ENCODE measurements at regions not wholly inside any gene's neighbourhood (a gene's known extent, or its start where the extent isn't known, plus 50 kb on each side); places are given as distances from the start of the nearest gene placed in this dataset.
A peak's percentile ranks its signal among the peaks of the same experiment; 100 is the strongest.
"Not testable (repeated sequence)": the region's sequence is repeated elsewhere in the genome, so short reads cannot be mapped to it uniquely, and the experiment has no call there.

- Mint-ChIP-seq H3K9me3 (ENCODE audit: unreplicated experiment) (no peaks in the 10 kb centered on the region), H3K27me3 (ENCODE audit: low read depth, unreplicated experiment) (no peaks in the 10 kb centered on the region), H3K4me1 (ENCODE audit: low read depth, unreplicated experiment) (peaks cover 14% of the 10 kb centered on the region), H3K36me3 (ENCODE audit: low read depth, unreplicated experiment) (no peaks in the 10 kb centered on the region), H3K4me3 (ENCODE audit: unreplicated experiment) (no peak overlapping the region), H3K27ac (ENCODE audit: unreplicated experiment) (peak overlapping the region; percentile 2)
- FAIRE-seq, result peak; percentile 67
- Histone ChIP-seq H3K4me2 (ENCODE audit: low read length) (peak overlapping the region; percentile 72), H3K4me1 (ENCODE audit: insufficient read depth, low read length) (peaks cover 13% of the 10 kb centered on the region), H3K9me3 (ENCODE audit: insufficient read depth, low read depth, low read length) (no peaks in the 10 kb centered on the region), H3K9ac (ENCODE audit: low read length) (no peak overlapping the region), H2AFZ (ENCODE audit: low read depth, low read length) (peak overlapping the region; percentile 50), H3K27ac (ENCODE audit: low read depth, low read length) (peak overlapping the region; percentile 12), H3K36me3 (ENCODE audit: insufficient read depth, low read length) (no peaks in the 10 kb centered on the region), H4K20me1 (ENCODE audit: insufficient read depth, low read length) (no peaks in the 10 kb centered on the region), H3K4me3 (ENCODE audit: insufficient read depth, low read depth, low read length) (no peak overlapping the region), H3K79me2 (ENCODE audit: insufficient read depth, low read length) (no peaks in the 10 kb centered on the region), H3K27me3 (ENCODE audit: insufficient read depth, low read length) (no peaks in the 10 kb centered on the region)
- no peak for TF ChIP-seq EZH2 (IDR thresholded peaks at IDR 0.05; ENCODE audit: insufficient read depth, low read length)
- TF ChIP-seq, protein P1, sequence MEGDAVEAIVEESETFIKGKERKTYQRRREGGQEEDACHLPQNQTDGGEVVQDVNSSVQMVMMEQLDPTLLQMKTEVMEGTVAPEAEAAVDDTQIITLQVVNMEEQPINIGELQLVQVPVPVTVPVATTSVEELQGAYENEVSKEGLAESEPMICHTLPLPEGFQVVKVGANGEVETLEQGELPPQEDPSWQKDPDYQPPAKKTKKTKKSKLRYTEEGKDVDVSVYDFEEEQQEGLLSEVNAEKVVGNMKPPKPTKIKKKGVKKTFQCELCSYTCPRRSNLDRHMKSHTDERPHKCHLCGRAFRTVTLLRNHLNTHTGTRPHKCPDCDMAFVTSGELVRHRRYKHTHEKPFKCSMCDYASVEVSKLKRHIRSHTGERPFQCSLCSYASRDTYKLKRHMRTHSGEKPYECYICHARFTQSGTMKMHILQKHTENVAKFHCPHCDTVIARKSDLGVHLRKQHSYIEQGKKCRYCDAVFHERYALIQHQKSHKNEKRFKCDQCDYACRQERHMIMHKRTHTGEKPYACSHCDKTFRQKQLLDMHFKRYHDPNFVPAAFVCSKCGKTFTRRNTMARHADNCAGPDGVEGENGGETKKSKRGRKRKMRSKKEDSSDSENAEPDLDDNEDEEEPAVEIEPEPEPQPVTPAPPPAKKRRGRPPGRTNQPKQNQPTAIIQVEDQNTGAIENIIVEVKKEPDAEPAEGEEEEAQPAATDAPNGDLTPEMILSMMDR (IDR thresholded peaks at IDR 0.05; ENCODE audit: insufficient read depth, low read depth, low read length), result no peak
- DNase-seq (ENCODE audit: low read depth), result peak; percentile 86
Measured at GRCh38 chr1:199612976-199613774, 414.3 kb upstream of the NR5A2 start.

GRCh38 chr1:199616947-199617346 lies 410.6 kb upstream of the NR5A2 start:
- H3K4me3 Mint-ChIP-seq (ENCODE audit: unreplicated experiment), result no peak overlapping the region
- H4K20me1 ChIP-seq (ENCODE audit: insufficient read depth, low read length), result no peaks in the 10 kb centered on the region
- H2AFZ ChIP-seq (ENCODE audit: low read depth, low read length), result no peak overlapping the region
- H3K27ac ChIP-seq (ENCODE audit: low read depth, low read length), result no peak overlapping the region
- H3K27ac Mint-ChIP-seq (ENCODE audit: unreplicated experiment), result no peak overlapping the region
- no peaks in the 10 kb centered on the region for H3K27me3 Mint-ChIP-seq (ENCODE audit: low read depth, unreplicated experiment)
- H3K36me3 Mint-ChIP-seq (ENCODE audit: low read depth, unreplicated experiment), result no peaks in the 10 kb centered on the region
- H3K27me3 ChIP-seq (ENCODE audit: insufficient read depth, low read length), result no peaks in the 10 kb centered on the region
- no peak overlapping the region for H3K4me3 ChIP-seq (ENCODE audit: insufficient read depth, low read depth, low read length)
- H3K9me3 Mint-ChIP-seq (ENCODE audit: unreplicated experiment), result no peaks in the 10 kb centered on the region
- H3K36me3 ChIP-seq (ENCODE audit: insufficient read depth, low read length), result no peaks in the 10 kb centered on the region
- H3K79me2 ChIP-seq (ENCODE audit: insufficient read depth, low read length), result no peaks in the 10 kb centered on the region
- FAIRE-seq (no peak), DNase-seq (ENCODE audit: low read depth) (peak; percentile 1)
- no peak overlapping the region for H3K4me2 ChIP-seq (ENCODE audit: low read length)
- peaks cover 13% of the 10 kb centered on the region for H3K4me1 ChIP-seq (ENCODE audit: insufficient read depth, low read length)
- H3K9ac ChIP-seq (ENCODE audit: low read length), result no peak overlapping the region
- H3K4me1 Mint-ChIP-seq (ENCODE audit: low read depth, unreplicated experiment), result peaks cover 18% of the 10 kb centered on the region
- TF ChIP-seq, protein P1 (IDR thresholded peaks at IDR 0.05; ENCODE audit: insufficient read depth, low read depth, low read length), result no peak
- no peak for TF ChIP-seq EZH2 (IDR thresholded peaks at IDR 0.05; ENCODE audit: insufficient read depth, low read length)
- H3K9me3 ChIP-seq (ENCODE audit: insufficient read depth, low read depth, low read length), result no peaks in the 10 kb centered on the region

DNA sequence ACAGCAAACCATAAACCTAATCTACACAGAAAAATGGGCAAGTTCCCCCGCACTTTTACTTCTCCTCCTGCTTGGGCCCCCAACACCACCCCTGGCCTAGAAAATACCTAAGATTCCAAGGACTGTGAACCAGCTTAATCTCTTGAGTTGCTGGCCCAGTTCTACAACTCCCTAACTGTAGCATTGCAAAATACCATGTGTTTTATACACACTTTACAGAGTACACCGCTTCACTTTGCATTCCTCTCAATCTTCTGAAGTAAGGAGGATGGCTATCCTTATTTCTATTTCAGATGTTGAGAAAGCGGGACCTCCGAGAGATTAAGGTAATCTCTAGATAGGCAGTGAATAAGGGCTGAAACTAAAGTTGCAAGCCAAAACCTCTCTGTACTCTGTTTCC lies 408.3 kb upstream of the NR5A2 start:
- TF ChIP-seq EZH2 (IDR thresholded peaks at IDR 0.05; ENCODE audit: insufficient read depth, low read length), result no peak
- TF ChIP-seq, protein P1 (IDR thresholded peaks at IDR 0.05; ENCODE audit: insufficient read depth, low read depth, low read length), result no peak
- Histone ChIP-seq H4K20me1 (ENCODE audit: insufficient read depth, low read length) (no peaks in the 10 kb centered on the region), H3K36me3 (ENCODE audit: insufficient read depth, low read length) (no peaks in the 10 kb centered on the region), H3K27me3 (ENCODE audit: insufficient read depth, low read length) (no peaks in the 10 kb centered on the region), H3K4me3 (ENCODE audit: insufficient read depth, low read depth, low read length) (no peak overlapping the region), H3K27ac (ENCODE audit: low read depth, low read length) (no peak overlapping the region), H3K9ac (ENCODE audit: low read length) (no peak overlapping the region), H3K79me2 (ENCODE audit: insufficient read depth, low read length) (no peaks in the 10 kb centered on the region), H3K4me1 (ENCODE audit: insufficient read depth, low read length) (no peaks in the 10 kb centered on the region), H3K4me2 (ENCODE audit: low read length) (no peak overlapping the region), H2AFZ (ENCODE audit: low read depth, low read length) (no peak overlapping the region), H3K9me3 (ENCODE audit: insufficient read depth, low read depth, low read length) (no peaks in the 10 kb centered on the region)
- H3K9me3 Mint-ChIP-seq (ENCODE audit: unreplicated experiment), result no peaks in the 10 kb centered on the region
- H3K4me1 Mint-ChIP-seq (ENCODE audit: low read depth, unreplicated experiment), result peaks cover 7% of the 10 kb centered on the region
- H3K27ac Mint-ChIP-seq (ENCODE audit: unreplicated experiment), result no peak overlapping the region
- H3K27me3 Mint-ChIP-seq (ENCODE audit: low read depth, unreplicated experiment), result no peaks in the 10 kb centered on the region
- DNase-seq (ENCODE audit: low read depth) (no peak), FAIRE-seq (no peak)
- no peaks in the 10 kb centered on the region for H3K36me3 Mint-ChIP-seq (ENCODE audit: low read depth, unreplicated experiment)
- no peak overlapping the region for H3K4me3 Mint-ChIP-seq (ENCODE audit: unreplicated experiment)

DNA sequence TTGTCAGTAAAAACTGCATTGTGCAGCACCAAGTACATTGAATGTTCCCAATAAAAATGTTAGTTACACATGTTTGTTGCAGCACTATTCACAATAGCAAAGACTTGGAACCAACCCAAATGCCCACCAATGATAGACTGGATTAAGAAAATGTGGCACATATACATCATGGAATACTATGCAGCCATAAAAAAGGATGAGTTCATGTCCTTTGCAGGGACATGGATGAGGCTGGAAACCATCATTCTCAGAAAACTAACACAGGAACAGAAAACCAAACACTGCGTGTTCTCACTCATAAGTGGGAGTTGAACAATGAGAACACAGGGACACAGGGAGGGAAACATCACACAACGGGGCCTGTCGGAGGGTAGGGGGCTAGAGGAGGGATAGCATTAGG lies 401.3 kb upstream of the NR5A2 start:
- H3K9me3 ChIP-seq (ENCODE audit: insufficient read depth, low read depth, low read length); H3K4me1 ChIP-seq (ENCODE audit: insufficient read depth, low read length); H3K4me2 ChIP-seq (ENCODE audit: low read length); H3K36me3 Mint-ChIP-seq (ENCODE audit: low read depth, unreplicated experiment); H3K9ac ChIP-seq (ENCODE audit: low read length); H4K20me1 ChIP-seq (ENCODE audit: insufficient read depth, low read length); H3K4me3 Mint-ChIP-seq (ENCODE audit: unreplicated experiment); H2AFZ ChIP-seq (ENCODE audit: low read depth, low read length); H3K27me3 Mint-ChIP-seq (ENCODE audit: low read depth, unreplicated experiment); H3K36me3 ChIP-seq (ENCODE audit: insufficient read depth, low read length); H3K27ac ChIP-seq (ENCODE audit: low read depth, low read length); DNase-seq (ENCODE audit: low read depth); H3K79me2 ChIP-seq (ENCODE audit: insufficient read depth, low read length); FAIRE-seq; H3K4me3 ChIP-seq (ENCODE audit: insufficient read depth, low read depth, low read length); H3K9me3 Mint-ChIP-seq (ENCODE audit: unreplicated experiment); H3K27ac Mint-ChIP-seq (ENCODE audit: unreplicated experiment); H3K4me1 Mint-ChIP-seq (ENCODE audit: low read depth, unreplicated experiment); H3K27me3 ChIP-seq (ENCODE audit: insufficient read depth, low read length): not testable (repeated sequence)

Measured in astrocyte (in vitro differentiated cells and primary cell).